ENCODE measurements at regions not wholly inside any gene's neighbourhood (a gene's known extent, or its start where the extent isn't known, plus 50 kb on each side); places are given as distances from the start of the nearest gene placed in this dataset.

DNA sequence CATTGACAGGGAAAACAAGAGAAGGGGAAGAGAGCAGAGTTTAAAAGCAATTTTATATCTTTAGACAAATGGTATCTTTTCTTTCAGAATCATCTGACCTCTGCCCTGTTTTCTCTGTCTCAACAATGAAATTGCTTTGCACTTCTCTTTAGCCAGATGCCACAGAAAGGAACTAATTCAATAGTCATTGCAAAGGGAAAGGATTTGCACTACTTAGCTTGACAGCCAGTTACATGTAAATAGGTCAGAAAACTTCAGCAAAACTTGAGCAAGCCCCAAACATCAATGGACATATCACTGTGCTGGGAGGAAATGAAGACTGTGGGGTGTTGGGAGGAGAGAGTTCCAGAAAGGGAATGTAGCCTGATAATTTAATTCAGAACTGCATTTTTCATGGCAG, 181.3 kb upstream of the FAM83B start:
- Mint-ChIP-seq H3K36me3 (ENCODE audit: low read depth) (no peaks in the 10 kb centered on the region), H3K9me3 (peaks cover 8% of the 10 kb centered on the region), H3K27ac (no peak overlapping the region), H3K27me3 (ENCODE audit: low read depth) (no peaks in the 10 kb centered on the region), H3K4me1 (no peaks in the 10 kb centered on the region), H3K4me3 (no peak overlapping the region)
- TF ChIP-seq, protein P1, sequence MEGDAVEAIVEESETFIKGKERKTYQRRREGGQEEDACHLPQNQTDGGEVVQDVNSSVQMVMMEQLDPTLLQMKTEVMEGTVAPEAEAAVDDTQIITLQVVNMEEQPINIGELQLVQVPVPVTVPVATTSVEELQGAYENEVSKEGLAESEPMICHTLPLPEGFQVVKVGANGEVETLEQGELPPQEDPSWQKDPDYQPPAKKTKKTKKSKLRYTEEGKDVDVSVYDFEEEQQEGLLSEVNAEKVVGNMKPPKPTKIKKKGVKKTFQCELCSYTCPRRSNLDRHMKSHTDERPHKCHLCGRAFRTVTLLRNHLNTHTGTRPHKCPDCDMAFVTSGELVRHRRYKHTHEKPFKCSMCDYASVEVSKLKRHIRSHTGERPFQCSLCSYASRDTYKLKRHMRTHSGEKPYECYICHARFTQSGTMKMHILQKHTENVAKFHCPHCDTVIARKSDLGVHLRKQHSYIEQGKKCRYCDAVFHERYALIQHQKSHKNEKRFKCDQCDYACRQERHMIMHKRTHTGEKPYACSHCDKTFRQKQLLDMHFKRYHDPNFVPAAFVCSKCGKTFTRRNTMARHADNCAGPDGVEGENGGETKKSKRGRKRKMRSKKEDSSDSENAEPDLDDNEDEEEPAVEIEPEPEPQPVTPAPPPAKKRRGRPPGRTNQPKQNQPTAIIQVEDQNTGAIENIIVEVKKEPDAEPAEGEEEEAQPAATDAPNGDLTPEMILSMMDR (IDR thresholded peaks at IDR 0.05; ENCODE audit: unreplicated experiment in 3 of 3): no peak

DNA sequence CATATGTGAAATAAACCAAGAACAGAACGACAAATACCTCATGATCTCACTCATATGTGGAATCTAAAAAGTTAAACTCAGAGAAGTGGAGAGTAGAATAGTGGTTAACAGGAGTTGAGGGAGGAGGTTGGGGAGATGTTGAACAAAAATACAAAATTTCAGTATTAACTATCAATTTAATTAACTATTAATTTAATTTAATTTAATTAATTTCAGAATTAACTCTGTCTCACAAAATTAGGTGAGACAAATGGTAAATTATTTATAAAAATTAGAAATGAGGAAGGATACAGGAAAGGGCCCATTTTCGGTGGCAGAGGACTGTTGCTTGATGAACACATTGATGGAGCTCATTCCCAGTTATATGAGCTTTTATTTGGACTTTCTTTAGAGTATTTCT, 166.0 kb upstream of the FAM83B start:
- H3K4me1 Mint-ChIP-seq: no peaks in the 10 kb centered on the region
- no peaks in the 10 kb centered on the region for H3K36me3 Mint-ChIP-seq (ENCODE audit: low read depth)
- H3K27me3 Mint-ChIP-seq (ENCODE audit: low read depth): no peaks in the 10 kb centered on the region
- TF ChIP-seq, protein P1 (IDR thresholded peaks at IDR 0.05; ENCODE audit: unreplicated experiment in 3 of 3): no peak
- H3K4me3 Mint-ChIP-seq: no peak overlapping the region
- H3K9me3 Mint-ChIP-seq: no peaks in the 10 kb centered on the region
- no peak overlapping the region for H3K27ac Mint-ChIP-seq

DNA sequence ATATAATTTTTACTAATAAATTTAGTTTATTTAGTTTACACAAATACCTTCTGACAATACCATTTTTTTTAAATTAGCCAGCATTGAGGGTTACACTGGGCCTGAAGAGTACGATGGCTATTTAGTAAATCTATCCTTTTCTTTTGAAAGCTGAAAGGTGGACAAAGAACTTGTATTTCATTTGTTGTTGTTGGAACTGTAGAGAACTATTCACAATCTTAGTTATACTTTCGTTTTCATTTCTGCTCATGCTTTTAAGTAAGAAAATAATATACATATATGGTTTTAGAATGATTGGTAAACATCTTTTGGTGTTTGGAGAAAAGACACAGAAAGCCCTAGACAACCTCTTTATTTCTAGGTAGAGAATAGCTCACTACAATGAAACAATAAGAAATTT, 165.3 kb upstream of the FAM83B start:
- Mint-ChIP-seq H3K4me1 (no peaks in the 10 kb centered on the region), H3K27me3 (ENCODE audit: low read depth) (no peaks in the 10 kb centered on the region), H3K36me3 (ENCODE audit: low read depth) (no peaks in the 10 kb centered on the region), H3K27ac (no peak overlapping the region), H3K9me3 (no peaks in the 10 kb centered on the region), H3K4me3 (no peak overlapping the region)
- TF ChIP-seq, protein P1 (IDR thresholded peaks at IDR 0.05; ENCODE audit: unreplicated experiment in 3 of 3): no peak

DNA sequence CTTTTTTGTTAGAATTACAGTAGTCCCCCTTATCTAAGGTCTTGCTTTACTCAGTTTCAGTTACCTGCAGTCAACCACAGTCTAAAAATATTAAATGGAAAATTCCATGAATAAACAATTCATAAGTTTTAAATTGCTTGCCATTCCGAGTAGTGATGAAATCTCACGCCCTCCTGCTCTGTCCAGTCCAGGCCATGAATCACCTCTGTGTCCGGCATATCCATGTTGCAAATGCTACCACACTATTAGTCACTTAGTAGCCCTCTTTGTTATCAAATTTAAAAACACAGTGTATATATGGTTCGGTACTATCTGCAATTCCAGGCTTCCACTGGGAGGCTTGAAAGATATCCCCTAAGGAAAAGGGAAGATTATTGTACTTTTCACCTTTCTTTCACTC, 164.6 kb upstream of the FAM83B start:
- no peaks in the 10 kb centered on the region for H3K9me3 Mint-ChIP-seq
- no peaks in the 10 kb centered on the region for H3K27me3 Mint-ChIP-seq (ENCODE audit: low read depth)
- H3K27ac Mint-ChIP-seq: no peak overlapping the region
- no peaks in the 10 kb centered on the region for H3K4me1 Mint-ChIP-seq
- TF ChIP-seq, protein P1 (IDR thresholded peaks at IDR 0.05; ENCODE audit: unreplicated experiment in 3 of 3): no peak
- H3K36me3 Mint-ChIP-seq (ENCODE audit: low read depth): no peaks in the 10 kb centered on the region
- no peak overlapping the region for H3K4me3 Mint-ChIP-seq

DNA sequence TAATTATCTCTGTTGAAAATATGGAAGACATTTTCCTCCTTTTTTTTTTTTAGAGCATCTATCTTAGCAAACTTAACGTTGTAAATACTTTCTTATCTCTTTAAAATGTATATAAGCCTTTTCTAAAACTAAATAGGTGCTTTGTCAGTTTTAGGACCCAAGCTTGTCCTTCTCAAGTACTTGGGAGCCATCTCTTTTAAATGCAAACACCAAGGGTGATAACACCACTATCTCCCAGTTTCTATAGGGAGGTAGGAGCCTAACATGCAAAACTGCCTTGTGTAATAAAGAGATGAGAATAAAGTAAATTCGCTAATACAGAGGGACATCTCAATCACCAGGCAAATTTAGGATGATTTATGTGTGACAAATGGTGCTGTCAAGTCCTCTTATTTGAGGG, 157.0 kb upstream of the FAM83B start:
- Mint-ChIP-seq H3K36me3 (ENCODE audit: low read depth) (no peaks in the 10 kb centered on the region), H3K9me3 (no peaks in the 10 kb centered on the region), H3K27me3 (ENCODE audit: low read depth) (no peaks in the 10 kb centered on the region), H3K4me1 (no peaks in the 10 kb centered on the region), H3K4me3 (no peak overlapping the region), H3K27ac (no peak overlapping the region)
- TF ChIP-seq, protein P1 (IDR thresholded peaks at IDR 0.05; ENCODE audit: unreplicated experiment in 3 of 3): no peak

DNA sequence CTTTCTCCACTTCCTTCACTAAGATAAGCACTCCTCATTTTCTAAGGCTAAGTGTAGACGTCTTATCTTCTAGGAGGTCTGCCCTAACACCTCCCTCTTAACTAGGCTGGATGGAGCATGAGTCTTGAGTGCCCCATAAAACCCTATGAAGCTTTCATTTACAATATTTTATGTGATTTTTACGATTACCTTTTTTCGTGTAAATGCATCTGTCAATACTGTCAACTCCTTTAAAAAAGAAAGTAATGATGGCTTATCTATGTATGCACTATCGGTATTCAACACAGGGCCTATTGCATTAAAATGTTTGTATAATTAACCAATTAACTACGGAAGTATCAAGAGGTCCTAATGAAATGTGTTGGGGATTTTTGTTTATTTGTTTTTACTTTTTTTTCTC, 156.0 kb upstream of the FAM83B start:
- no peaks in the 10 kb centered on the region for H3K36me3 Mint-ChIP-seq (ENCODE audit: low read depth)
- no peaks in the 10 kb centered on the region for H3K9me3 Mint-ChIP-seq
- TF ChIP-seq, protein P1 (IDR thresholded peaks at IDR 0.05; ENCODE audit: unreplicated experiment in 3 of 3): no peak
- H3K27ac Mint-ChIP-seq: no peak overlapping the region
- no peak overlapping the region for H3K4me3 Mint-ChIP-seq
- no peaks in the 10 kb centered on the region for H3K27me3 Mint-ChIP-seq (ENCODE audit: low read depth)
- no peaks in the 10 kb centered on the region for H3K4me1 Mint-ChIP-seq

All from nephron (organoid).